ENCODE measurements at regions not wholly inside any gene's neighbourhood (a gene's known extent, or its start where the extent isn't known, plus 50 kb on each side); places are given as distances from the start of the nearest gene placed in this dataset.
A peak's percentile ranks its signal among the peaks of the same experiment; 100 is the strongest.

- DNase-seq: no peak
Observed at GRCh38 chr5:163623524-163623923, 118.1 kb downstream of the MAT2B start.

GRCh38 chr5:163623986-163624385, 118.6 kb downstream of the MAT2B start:
- DNase-seq: no peak

DNA sequence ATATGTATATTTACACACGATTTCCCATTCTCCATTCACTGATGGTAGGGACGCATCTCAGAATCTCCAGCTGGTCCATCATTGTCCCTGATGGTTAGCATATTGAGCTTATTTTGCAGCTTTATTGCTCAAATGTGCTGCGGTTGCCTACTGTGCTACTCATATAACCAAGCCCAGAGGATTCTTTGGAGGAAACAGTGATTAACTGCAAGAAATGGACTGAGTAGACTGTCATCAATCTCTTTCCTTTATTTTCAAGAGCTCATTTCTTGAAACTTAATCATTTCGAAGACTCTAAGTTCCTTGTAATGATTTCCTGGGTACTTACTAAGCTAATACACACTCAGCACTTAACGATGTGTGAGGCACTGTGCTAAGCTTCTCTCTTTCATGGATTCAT, 119.0 kb downstream of the MAT2B start:
- no peak for DNase-seq

GRCh38 chr5:163626904-163627434, 121.5 kb downstream of the MAT2B start:
- no peak for DNase-seq

DNA sequence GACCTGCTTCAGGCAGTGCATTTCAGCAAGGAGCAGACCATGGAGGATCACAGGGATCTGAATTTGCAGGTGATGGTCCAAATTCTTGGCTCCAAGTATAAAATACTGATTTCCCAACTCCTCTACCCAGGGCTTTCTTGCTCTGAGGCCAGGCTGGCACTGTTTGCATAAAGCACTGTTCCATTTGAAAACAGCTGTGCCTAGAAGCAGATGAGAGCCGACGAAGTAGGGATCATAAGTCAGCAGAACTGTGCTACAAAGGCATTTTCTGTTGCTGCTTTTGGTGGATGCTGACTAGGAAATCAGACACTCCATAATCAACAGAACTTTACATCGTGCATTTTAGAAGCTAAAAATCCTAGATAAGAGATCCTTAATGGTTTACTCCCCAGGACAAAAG, 126.4 kb downstream of the MAT2B start:
- peak; percentile 42 for DNase-seq

- DNase-seq: no peak
Observed at GRCh38 chr5:163633926-163634460, 128.6 kb downstream of the MAT2B start.

GRCh38 chr5:163635631-163636030, 130.2 kb downstream of the MAT2B start:
- DNase-seq: no peak

- no peak for DNase-seq
Observed at GRCh38 chr5:163642904-163643303, 137.5 kb downstream of the MAT2B start.

DNA sequence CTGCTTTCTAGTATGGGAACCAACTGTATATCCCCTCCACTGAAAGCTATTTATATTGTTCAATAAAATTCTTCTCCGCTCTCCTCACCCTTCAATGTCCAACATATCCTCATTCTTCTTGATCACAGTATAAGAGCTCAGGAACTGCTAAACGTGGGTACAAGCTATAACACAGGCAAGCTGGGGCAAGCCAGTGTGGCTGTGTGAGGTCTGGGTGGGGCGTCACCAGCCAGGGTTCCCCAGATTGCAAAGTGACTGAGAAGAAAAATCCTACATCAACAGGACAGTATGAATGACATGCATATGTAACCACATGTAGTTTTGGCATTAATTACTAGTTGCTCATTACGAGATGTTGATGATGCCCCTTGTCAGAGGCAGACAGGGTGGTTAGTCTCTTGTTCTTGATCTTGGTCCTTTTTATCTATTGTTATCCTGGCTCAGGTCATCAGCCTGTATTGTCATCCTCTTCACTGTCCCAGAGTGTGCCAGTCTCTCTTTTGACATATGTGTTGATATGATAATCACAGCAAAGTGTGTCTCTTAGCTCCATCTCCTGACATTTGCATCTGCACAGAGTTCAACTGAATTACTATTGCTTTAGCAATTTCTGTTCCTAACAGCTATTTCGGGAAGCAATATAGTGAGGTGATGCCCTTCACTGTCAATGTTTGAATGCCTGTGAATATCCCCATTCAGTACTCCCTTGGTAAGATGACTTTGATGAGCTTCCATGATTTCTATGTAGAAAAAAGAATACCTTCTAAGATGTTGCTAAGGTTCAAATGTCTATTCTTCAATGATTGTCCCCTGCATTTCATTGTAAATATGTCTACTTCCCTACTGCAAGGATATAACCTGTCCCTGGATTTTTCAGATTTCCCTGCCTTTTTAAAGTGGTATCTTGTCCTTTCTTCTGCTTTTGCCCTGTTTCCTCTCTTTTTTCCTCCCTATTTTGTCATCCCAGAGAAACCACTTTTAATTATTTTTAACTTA, 140.3 kb downstream of the MAT2B start:
- DNase-seq: no peak

GRCh38 chr5:163649514-163649913, 144.1 kb downstream of the MAT2B start:
- DNase-seq: no peak

- DNase-seq: no peak
Observed at GRCh38 chr5:163653526-163653925, 148.1 kb downstream of the MAT2B start.

DNA sequence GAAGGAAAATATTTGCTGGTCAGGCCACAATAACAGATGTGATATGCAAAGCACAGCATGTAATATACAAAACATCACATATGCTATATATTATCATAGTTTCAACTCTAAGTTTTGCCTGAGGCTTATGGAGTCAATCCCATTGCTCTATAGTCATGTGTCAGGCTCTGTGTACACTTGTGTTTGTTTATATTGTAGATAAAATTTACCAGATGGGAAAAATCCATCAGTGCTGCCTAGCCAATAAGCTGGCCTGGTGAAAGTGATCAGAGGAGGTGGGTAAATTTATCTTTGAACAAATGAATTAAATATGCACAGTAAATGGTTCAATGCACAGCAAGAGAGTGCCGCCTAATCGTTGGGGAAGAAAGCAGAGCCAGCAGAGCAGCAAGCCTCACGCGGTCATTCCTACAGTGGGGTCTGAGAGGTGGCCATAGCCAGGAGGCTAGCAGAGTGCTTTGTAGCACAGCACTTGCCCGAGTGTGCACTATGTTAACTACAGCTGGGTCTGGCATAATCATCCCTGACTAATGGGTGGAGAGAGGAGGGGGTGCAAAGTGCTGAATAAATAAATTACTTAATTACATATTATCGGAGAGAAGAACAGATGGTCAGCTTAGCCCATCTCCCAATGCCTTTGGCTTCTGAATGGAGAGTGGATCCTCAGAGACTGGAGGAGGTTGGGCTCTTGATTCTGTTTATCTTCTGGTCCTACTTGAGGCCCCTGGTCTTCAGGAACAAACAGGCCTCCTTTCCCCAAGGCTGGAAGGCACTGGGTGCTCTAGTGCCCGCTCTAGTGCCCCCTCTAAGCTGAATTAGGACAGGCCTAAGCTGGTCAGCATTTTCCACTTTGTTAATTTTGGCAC, 153.5 kb downstream of the MAT2B start:
- peak; percentile 7 for DNase-seq

DNA sequence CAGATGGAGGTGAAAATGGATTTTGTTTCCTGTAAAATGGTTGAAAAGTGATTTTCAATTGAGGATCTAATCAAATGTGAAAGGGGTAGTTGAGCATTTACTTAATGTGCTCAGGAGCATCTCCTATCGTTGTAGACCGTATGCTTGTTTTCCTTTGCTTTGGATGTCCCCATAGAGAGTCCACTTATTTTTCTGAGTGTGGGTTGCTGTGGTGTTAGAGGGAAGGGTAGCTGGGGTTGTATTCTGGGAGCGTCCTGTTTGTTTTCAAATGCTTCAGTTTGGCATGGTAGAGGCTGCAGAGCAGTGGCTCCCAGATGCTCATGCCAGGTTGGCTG, 154.1 kb downstream of the MAT2B start:
- DNase-seq: no peak

DNA sequence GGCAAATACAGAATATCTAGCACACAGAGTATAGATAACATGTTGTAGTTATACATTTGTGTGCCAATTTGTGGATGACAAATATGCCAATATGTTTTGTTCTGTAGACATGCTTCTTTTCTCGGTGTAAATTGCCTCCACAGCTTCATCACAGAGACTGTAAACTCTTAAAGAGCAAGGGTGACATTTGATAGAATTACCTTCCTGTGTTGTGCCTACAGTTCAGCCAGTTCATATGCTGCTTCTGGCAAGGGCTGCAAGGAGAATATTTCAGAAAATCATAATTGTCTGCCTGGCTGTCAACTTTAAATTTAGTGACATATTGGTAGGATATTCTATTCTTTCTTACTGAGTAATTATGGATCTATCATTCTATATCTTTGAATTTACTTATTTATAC, 155.1 kb downstream of the MAT2B start:
- DNase-seq: no peak

- DNase-seq: no peak
Observed at GRCh38 chr5:163661360-163661759, 155.9 kb downstream of the MAT2B start.

GRCh38 chr5:163670036-163670435, 164.6 kb downstream of the MAT2B start:
- no peak for DNase-seq

- no peak for DNase-seq
Observed at GRCh38 chr5:163677092-163677491, 171.7 kb downstream of the MAT2B start.

- no peak for DNase-seq
Observed at GRCh38 chr5:163682234-163682633, 176.8 kb downstream of the MAT2B start.

GRCh38 chr5:163687414-163687813, 182.0 kb downstream of the MAT2B start:
- DNase-seq: no peak

GRCh38 chr5:163692091-163692490, 186.7 kb downstream of the MAT2B start:
- DNase-seq: no peak

GRCh38 chr5:163695830-163696578, 190.6 kb downstream of the MAT2B start:
- no peak for DNase-seq

- peak; percentile 69 for DNase-seq
Observed at GRCh38 chr5:163696579-163696887, 191.1 kb downstream of the MAT2B start.
